GM23338 (cell line): ENCODE measurements at regions not wholly inside any gene's neighbourhood (a gene's known extent, or its start where the extent isn't known, plus 50 kb on each side); places are given as distances from the start of the nearest gene placed in this dataset.

Experiments
- CREB1 ChIP-seq: fragments of 250-450 bp; sonication (Bioruptor Pico); IDR thresholded peaks from 2 replicates; pipeline ENCODE4 v1.5.0; 2020; ENCODE audit warnings: low read depth, mild to moderate bottlenecking, moderate library complexity
- EZH2 ChIP-seq: fragments of 200-600 bp; sonication (generic); IDR thresholded peaks from one replicate; pipeline ENCODE4 v1.8.0; 2017; ENCODE audit warnings: antibody characterized with exemption, mild to moderate bottlenecking, low read depth; ENCODE audit not compliant: unreplicated experiment
- EZH2phosphoT487 ChIP-seq: fragments of 200-600 bp; sonication (generic); IDR thresholded peaks from one replicate; pipeline ENCODE4 v1.8.1; 2018; ENCODE audit warnings: antibody characterized with exemption; ENCODE audit not compliant: unreplicated experiment
- JUNB ChIP-seq: IDR thresholded peaks from one replicate; pipeline ENCODE4 v1.6.1; 2016; ENCODE audit warnings: antibody characterized with exemption; ENCODE audit not compliant: unreplicated experiment
- NANOG ChIP-seq: IDR thresholded peaks from 2 replicates; pipeline ENCODE4 v1.6.1; 2016; ENCODE audit warnings: antibody characterized with exemption, borderline replicate concordance
- POLR2AphosphoS5 ChIP-seq: IDR thresholded peaks from 2 replicates; pipeline ENCODE4 v1.6.1; 2016; ENCODE audit warnings: antibody characterized with exemption, low read depth
- STAT1 ChIP-seq: IDR thresholded peaks from one replicate; pipeline ENCODE4 v1.6.1; 2016; ENCODE audit warnings: antibody characterized with exemption; ENCODE audit not compliant: unreplicated experiment
- ZNF114 ChIP-seq: fragments of 250-450 bp; sonication (Bioruptor Pico); IDR thresholded peaks from 2 replicates; pipeline ENCODE4 v1.5.0; 2020; ENCODE audit warnings: mild to moderate bottlenecking, moderate library complexity
- ZNF331 ChIP-seq: fragments of 250-450 bp; sonication (Bioruptor Pico); IDR thresholded peaks from 2 replicates; pipeline ENCODE4 v1.5.0; 2020; ENCODE audit warnings: low read depth, mild to moderate bottlenecking, moderate library complexity
- TF ChIP-seq, protein P1 (sequence below), 2 experiments: fragments of 200-600 bp in 1 of 2; sonication (generic) in 1 of 2; conservative IDR thresholded peaks; 2 replicates each; pipeline versions ENCODE4 v1.5.1 to v1.6.1; 2016 to 2017; ENCODE audit warnings: antibody characterized with exemption in 2 of 2, low read depth in 2 of 2, mild to moderate bottlenecking in 2 of 2, moderate library complexity in 1 of 2
- TF ChIP-seq, protein P2 (sequence below): IDR thresholded peaks from one replicate; pipeline ENCODE4 v1.6.1; 2018; ENCODE audit warnings: antibody characterized with exemption; ENCODE audit not compliant: unreplicated experiment

DNA sequence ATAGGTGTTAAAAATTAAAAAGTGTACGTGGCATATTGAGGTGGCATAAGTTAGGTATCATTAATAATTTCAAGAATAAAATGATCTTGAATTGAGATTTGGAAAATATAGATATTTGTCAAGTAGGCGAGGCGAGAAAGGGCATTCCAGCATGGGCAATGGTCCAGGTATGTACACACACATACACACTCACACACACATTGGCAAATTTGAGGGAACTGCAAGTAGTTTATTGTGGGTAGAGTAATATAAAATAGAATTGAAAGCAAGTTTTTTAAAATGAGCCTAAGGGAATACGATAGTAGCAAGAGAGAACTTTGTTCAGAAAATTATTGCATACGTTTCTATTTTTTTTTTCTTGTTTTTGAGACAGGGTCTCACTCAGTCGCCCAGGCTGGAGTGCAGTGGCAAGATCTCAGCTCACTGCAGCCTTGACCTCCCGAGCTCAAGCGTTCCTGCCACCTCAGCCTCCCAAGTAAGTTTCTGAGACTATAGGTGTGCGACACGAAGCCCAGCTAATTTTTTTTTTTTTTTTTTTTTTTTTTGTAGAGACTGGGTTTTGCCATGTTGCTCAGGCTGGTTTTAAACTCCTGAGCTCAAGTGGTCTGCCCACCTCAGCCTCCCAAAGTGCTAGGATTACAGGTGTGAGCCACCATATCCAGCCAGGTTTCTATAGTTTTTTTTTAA is 96.7 kb upstream of the SLC39A10 start:
- TF ChIP-seq, protein P1, sequence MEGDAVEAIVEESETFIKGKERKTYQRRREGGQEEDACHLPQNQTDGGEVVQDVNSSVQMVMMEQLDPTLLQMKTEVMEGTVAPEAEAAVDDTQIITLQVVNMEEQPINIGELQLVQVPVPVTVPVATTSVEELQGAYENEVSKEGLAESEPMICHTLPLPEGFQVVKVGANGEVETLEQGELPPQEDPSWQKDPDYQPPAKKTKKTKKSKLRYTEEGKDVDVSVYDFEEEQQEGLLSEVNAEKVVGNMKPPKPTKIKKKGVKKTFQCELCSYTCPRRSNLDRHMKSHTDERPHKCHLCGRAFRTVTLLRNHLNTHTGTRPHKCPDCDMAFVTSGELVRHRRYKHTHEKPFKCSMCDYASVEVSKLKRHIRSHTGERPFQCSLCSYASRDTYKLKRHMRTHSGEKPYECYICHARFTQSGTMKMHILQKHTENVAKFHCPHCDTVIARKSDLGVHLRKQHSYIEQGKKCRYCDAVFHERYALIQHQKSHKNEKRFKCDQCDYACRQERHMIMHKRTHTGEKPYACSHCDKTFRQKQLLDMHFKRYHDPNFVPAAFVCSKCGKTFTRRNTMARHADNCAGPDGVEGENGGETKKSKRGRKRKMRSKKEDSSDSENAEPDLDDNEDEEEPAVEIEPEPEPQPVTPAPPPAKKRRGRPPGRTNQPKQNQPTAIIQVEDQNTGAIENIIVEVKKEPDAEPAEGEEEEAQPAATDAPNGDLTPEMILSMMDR (conservative IDR thresholded peaks at IDR 0.05; ENCODE audit: low read depth in 2 of 2) = no peak
- TF ChIP-seq EZH2 (no peak), EZH2phosphoT487 (no peak), POLR2AphosphoS5 (no peak), CREB1 (no peak), STAT1 (no peak), NANOG (no peak), JUNB (no peak), ZNF114 (CRISPR knock-in tag) (no peak), ZNF331 (CRISPR knock-in tag) (no peak)
- TF ChIP-seq, protein P2, sequence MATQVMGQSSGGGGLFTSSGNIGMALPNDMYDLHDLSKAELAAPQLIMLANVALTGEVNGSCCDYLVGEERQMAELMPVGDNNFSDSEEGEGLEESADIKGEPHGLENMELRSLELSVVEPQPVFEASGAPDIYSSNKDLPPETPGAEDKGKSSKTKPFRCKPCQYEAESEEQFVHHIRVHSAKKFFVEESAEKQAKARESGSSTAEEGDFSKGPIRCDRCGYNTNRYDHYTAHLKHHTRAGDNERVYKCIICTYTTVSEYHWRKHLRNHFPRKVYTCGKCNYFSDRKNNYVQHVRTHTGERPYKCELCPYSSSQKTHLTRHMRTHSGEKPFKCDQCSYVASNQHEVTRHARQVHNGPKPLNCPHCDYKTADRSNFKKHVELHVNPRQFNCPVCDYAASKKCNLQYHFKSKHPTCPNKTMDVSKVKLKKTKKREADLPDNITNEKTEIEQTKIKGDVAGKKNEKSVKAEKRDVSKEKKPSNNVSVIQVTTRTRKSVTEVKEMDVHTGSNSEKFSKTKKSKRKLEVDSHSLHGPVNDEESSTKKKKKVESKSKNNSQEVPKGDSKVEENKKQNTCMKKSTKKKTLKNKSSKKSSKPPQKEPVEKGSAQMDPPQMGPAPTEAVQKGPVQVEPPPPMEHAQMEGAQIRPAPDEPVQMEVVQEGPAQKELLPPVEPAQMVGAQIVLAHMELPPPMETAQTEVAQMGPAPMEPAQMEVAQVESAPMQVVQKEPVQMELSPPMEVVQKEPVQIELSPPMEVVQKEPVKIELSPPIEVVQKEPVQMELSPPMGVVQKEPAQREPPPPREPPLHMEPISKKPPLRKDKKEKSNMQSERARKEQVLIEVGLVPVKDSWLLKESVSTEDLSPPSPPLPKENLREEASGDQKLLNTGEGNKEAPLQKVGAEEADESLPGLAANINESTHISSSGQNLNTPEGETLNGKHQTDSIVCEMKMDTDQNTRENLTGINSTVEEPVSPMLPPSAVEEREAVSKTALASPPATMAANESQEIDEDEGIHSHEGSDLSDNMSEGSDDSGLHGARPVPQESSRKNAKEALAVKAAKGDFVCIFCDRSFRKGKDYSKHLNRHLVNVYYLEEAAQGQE = no peak
